ENCODE measurements at regions not wholly inside any gene's neighbourhood (a gene's known extent, or its start where the extent isn't known, plus 50 kb on each side); places are given as distances from the start of the nearest gene placed in this dataset.

- Mint-ChIP-seq H3K4me3 (ENCODE audit: unreplicated experiment) (no peak overlapping the region), H3K36me3 (ENCODE audit: insufficient read depth, unreplicated experiment) (no peaks in the 10 kb centered on the region), H3K4me1 (ENCODE audit: insufficient read depth, unreplicated experiment) (no peaks in the 10 kb centered on the region), H3K9me3 (ENCODE audit: unreplicated experiment) (no peaks in the 10 kb centered on the region), H3K27ac (ENCODE audit: low read depth, unreplicated experiment) (no peak overlapping the region), H3K27me3 (ENCODE audit: insufficient read depth, unreplicated experiment) (no peaks in the 10 kb centered on the region)
- CTCF ChIA-PET, result no interaction called here
- TF ChIP-seq, protein P1, sequence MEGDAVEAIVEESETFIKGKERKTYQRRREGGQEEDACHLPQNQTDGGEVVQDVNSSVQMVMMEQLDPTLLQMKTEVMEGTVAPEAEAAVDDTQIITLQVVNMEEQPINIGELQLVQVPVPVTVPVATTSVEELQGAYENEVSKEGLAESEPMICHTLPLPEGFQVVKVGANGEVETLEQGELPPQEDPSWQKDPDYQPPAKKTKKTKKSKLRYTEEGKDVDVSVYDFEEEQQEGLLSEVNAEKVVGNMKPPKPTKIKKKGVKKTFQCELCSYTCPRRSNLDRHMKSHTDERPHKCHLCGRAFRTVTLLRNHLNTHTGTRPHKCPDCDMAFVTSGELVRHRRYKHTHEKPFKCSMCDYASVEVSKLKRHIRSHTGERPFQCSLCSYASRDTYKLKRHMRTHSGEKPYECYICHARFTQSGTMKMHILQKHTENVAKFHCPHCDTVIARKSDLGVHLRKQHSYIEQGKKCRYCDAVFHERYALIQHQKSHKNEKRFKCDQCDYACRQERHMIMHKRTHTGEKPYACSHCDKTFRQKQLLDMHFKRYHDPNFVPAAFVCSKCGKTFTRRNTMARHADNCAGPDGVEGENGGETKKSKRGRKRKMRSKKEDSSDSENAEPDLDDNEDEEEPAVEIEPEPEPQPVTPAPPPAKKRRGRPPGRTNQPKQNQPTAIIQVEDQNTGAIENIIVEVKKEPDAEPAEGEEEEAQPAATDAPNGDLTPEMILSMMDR (IDR thresholded peaks at IDR 0.05; ENCODE audit: unreplicated experiment), result no peak
- no TSS peak for BruUV-seq (replicated peaks)
- intact Hi-C loops (cut with micrococcal nuclease), result no loop called here
- POLR2A ChIA-PET, result no interaction called here
- no peak for DNase-seq (ENCODE audit: unreplicated experiment)
These were observed 337.7 kb downstream of the MEIS1 start for GRCh38 chr2:66772618-66773017.

- no peak overlapping the region for H3K27ac Mint-ChIP-seq (ENCODE audit: low read depth, unreplicated experiment)
- no peaks in the 10 kb centered on the region for H3K9me3 Mint-ChIP-seq (ENCODE audit: unreplicated experiment)
- H3K36me3 Mint-ChIP-seq (ENCODE audit: insufficient read depth, unreplicated experiment), result no peaks in the 10 kb centered on the region
- no peak overlapping the region for H3K4me3 Mint-ChIP-seq (ENCODE audit: unreplicated experiment)
- intact Hi-C loops (cut with micrococcal nuclease), result no loop called here
- CTCF ChIA-PET, result interaction anchor here (0.6 kb wide), 1 partner anchor 523 kb away, joined by 3 read pairs; no protein-coding TSS in a partner anchor
- TF ChIP-seq, protein P1 (IDR thresholded peaks at IDR 0.05; ENCODE audit: unreplicated experiment), result no peak
- no peak for DNase-seq (ENCODE audit: unreplicated experiment)
- no peaks in the 10 kb centered on the region for H3K27me3 Mint-ChIP-seq (ENCODE audit: insufficient read depth, unreplicated experiment)
- POLR2A ChIA-PET, result no interaction called here
- H3K4me1 Mint-ChIP-seq (ENCODE audit: insufficient read depth, unreplicated experiment), result no peaks in the 10 kb centered on the region
- no TSS peak for BruUV-seq (replicated peaks)
These were observed 341.0 kb downstream of the MEIS1 start for GRCh38 chr2:66775730-66776422.

DNA sequence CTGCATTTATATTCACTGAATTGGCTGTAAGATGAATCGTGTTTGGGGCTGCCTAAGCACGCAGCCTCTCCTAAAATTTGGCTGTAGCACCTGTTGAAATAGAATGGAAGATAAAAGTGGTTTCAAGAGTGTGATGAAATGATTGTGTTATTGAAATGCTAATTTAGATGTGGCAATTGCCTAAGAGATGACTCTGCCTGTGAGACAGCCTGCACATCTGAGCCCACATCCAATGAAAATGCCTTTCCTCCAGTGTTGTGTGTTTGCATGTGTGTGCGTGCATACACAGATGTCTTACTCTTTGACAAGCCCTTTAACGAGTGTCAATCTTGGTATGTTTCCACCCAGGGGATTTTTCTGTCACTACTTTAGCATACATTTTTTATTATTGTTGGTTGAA, 346.9 kb downstream of the MEIS1 start:
- ChIA-PET CTCF (interaction anchor here (0.7 kb wide), 1 partner anchor 59 kb away, joined by 3 read pairs; no protein-coding TSS in a partner anchor), POLR2A (no interaction called here)
- Mint-ChIP-seq H3K27me3 (ENCODE audit: insufficient read depth, unreplicated experiment) (no peaks in the 10 kb centered on the region), H3K4me3 (ENCODE audit: unreplicated experiment) (no peak overlapping the region), H3K36me3 (ENCODE audit: insufficient read depth, unreplicated experiment) (no peaks in the 10 kb centered on the region), H3K27ac (ENCODE audit: low read depth, unreplicated experiment) (no peak overlapping the region), H3K4me1 (ENCODE audit: insufficient read depth, unreplicated experiment) (peaks cover 6% of the 10 kb centered on the region), H3K9me3 (ENCODE audit: unreplicated experiment) (no peaks in the 10 kb centered on the region)
- intact Hi-C loops (cut with micrococcal nuclease), result no loop called here
- DNase-seq (ENCODE audit: unreplicated experiment), result peak; percentile 6
- BruUV-seq (replicated peaks), result no TSS peak
- TF ChIP-seq, protein P1 (IDR thresholded peaks at IDR 0.05; ENCODE audit: unreplicated experiment), result no peak

DNA sequence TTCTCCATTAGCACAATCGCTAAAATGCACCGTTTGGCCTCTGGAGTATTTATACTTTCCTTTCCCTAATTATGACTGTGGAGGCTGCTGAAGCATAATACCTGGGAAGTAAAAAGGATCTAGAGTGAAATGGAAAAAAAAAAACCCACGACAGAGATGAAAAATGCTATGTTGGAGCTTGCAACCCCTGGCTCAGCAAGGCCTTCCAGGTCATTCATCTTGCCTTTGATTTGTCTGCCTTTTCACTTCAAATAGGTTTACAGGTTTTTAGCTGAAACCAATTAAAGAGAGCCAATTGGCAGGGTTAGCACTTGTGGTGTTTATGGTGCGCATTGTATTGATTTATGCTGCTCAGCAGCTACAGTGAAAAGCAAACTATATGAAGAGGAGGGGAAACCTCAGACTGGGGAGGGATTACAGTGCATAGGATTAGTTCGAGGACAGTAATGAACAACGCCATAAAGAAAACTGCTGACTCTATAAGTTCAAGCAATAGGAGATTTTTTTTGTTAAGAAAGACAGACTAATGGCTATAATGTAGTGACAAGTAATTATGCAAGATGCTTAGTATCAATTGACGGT, 347.9 kb downstream of the MEIS1 start:
- POLR2A ChIA-PET, result no interaction called here
- no TSS peak for BruUV-seq (replicated peaks)
- peaks cover 6% of the 10 kb centered on the region for H3K4me1 Mint-ChIP-seq (ENCODE audit: insufficient read depth, unreplicated experiment)
- TF ChIP-seq, protein P1 (IDR thresholded peaks at IDR 0.05; ENCODE audit: unreplicated experiment), result no peak
- intact Hi-C loops (cut with micrococcal nuclease), result no loop called here
- H3K27ac Mint-ChIP-seq (ENCODE audit: low read depth, unreplicated experiment), result no peak overlapping the region
- H3K36me3 Mint-ChIP-seq (ENCODE audit: insufficient read depth, unreplicated experiment), result no peaks in the 10 kb centered on the region
- no peaks in the 10 kb centered on the region for H3K9me3 Mint-ChIP-seq (ENCODE audit: unreplicated experiment)
- H3K4me3 Mint-ChIP-seq (ENCODE audit: unreplicated experiment), result no peak overlapping the region
- no peaks in the 10 kb centered on the region for H3K27me3 Mint-ChIP-seq (ENCODE audit: insufficient read depth, unreplicated experiment)
- CTCF ChIA-PET, result interaction anchor here (0.6 kb wide), 1 partner anchor 432 kb away, joined by 4 read pairs; no protein-coding TSS in a partner anchor
- DNase-seq (ENCODE audit: unreplicated experiment), result no peak

All from MCF 10A (cell line).